Left lung (tissue), 4 donors: ENCODE measurements at regions not wholly inside any gene's neighbourhood (a gene's known extent, or its start where the extent isn't known, plus 50 kb on each side); places are given as distances from the start of the nearest gene placed in this dataset.

Source experiments
- ATAC-seq: fragments of 200-7000 bp; cut with Tn5 transposase; one replicate; pipeline ENCODE4 v1.9.1; 2020; ENCODE audit warnings: moderate library complexity
- DNase-seq, 4 donors: peaks; one replicate each; pipeline ENCODE4 v3.0.0-alpha.2; 2013 to 2020
- H3K27ac ChIP-seq, 2 donors: fragments of 200-600 bp; sonication (generic) in 1 of 2; one replicate each; pipeline versions ENCODE4 v1.5.0 to v1.8.0; 2020 to 2021
- H3K27me3 ChIP-seq, 2 donors: fragments of 200-600 bp; sonication (generic) in 1 of 2; one replicate each; pipeline versions ENCODE4 v1.5.0 to v1.8.0; 2020 to 2021
- H3K36me3 ChIP-seq, 2 donors: fragments of 200-600 bp; sonication (generic) in 1 of 2; one replicate each; pipeline versions ENCODE4 v1.5.0 to v1.8.0; 2020 to 2021
- H3K4me1 ChIP-seq, 2 donors: fragments of 200-600 bp; one replicate each; pipeline ENCODE4 v1.8.0; 2021
- H3K4me3 ChIP-seq, 2 donors: fragments of 200-600 bp; sonication (generic) in 1 of 2; one replicate each; pipeline versions ENCODE4 v1.5.0 to v1.8.0; 2020 to 2021; ENCODE audit warnings: mild to moderate bottlenecking in 1 of 2
- H3K9me3 ChIP-seq, 2 donors: fragments of 200-600 bp; sonication (generic) in 1 of 2; one replicate each; pipeline versions ENCODE4 v1.5.0 to v1.8.0; 2020 to 2021
- intact Hi-C, 2 donors: fragments of 100-400 bp; cut with DNase I; formaldehyde crosslinking; loops; one replicate each; pipeline versions ENCODE4 v1.11.2 to v1.14.2; 2022
- TF ChIP-seq, protein P1 (sequence below), 2 donors: fragments of 200-600 bp; sonication (generic) in 1 of 2; IDR thresholded peaks; one replicate each; pipeline versions ENCODE4 v1.5.0 to v1.8.0; 2021; ENCODE audit warnings: antibody characterized with exemption in 2 of 2
- donor health status: DM: no; HTN: yes; CAD: no.
- donor health status: DM: no; HTN: no; CAD: no.

DNA sequence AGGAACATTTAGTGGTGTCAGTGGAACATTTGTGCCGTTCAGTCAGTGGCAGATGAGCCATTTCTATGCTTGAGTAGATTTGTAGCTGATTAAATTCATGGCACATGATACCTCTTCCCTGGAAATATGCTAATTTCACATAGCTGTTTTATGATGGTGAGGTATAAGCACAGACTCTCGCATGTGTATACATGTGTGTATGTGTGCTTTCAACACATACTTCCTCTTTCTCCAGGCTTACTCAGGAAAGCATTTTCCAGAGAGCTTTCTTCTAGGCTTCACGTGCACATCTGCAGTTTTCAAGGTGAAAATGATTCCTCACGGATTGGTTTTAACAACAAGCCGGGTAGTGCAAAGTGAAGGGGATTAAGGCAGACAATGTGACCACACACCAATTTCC, 396.5 kb downstream of the HDGFL1 start:
- H3K27ac ChIP-seq, result no peak overlapping the region

DNA sequence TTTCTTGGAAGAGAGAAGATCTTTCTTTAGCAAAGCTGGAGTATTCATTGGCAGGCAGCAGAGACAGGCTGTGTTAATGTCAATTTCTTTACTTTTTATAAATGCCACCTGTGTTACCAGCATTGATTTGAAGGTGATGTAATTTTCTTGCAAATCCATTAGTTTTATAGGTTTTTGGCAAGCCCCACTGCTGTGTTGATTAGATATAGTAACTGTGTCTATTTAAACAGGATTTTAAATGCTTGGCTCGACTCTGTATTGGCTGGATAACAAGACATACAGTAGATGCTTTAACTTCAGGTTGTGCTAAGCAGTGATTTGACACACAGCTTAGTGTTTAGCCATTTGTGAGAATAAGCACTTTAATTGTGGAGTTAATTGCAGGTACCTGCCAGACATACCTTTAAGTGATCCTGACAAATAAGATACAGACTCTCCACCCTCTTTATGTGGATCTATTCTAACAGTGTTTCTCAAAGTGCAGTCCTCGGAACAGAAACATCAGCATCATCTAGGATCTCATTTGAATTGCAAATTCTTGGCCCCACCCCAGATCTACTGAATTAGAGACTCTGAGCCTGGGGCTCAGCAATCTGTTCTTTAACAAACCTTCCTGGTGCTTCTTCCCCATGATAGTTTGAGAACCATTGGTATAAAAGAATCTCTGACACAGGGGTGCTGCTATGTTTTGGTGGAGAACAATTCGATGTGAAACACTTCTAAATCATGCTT, 397.5 kb downstream of the HDGFL1 start:
- no peak for DNase-seq
- ATAC-seq, result no peak
- peaks cover 0 to 2% of the 10 kb centered on the region in 2 donors for H3K9me3 ChIP-seq
- H3K27ac ChIP-seq, result no peak overlapping the region
- no peaks in the 10 kb centered on the region for H3K27me3 ChIP-seq
- no peak overlapping the region for H3K4me3 ChIP-seq
- H3K36me3 ChIP-seq, result no peaks in the 10 kb centered on the region
- TF ChIP-seq, protein P1, sequence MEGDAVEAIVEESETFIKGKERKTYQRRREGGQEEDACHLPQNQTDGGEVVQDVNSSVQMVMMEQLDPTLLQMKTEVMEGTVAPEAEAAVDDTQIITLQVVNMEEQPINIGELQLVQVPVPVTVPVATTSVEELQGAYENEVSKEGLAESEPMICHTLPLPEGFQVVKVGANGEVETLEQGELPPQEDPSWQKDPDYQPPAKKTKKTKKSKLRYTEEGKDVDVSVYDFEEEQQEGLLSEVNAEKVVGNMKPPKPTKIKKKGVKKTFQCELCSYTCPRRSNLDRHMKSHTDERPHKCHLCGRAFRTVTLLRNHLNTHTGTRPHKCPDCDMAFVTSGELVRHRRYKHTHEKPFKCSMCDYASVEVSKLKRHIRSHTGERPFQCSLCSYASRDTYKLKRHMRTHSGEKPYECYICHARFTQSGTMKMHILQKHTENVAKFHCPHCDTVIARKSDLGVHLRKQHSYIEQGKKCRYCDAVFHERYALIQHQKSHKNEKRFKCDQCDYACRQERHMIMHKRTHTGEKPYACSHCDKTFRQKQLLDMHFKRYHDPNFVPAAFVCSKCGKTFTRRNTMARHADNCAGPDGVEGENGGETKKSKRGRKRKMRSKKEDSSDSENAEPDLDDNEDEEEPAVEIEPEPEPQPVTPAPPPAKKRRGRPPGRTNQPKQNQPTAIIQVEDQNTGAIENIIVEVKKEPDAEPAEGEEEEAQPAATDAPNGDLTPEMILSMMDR (IDR thresholded peaks at IDR 0.05), result no peak
- H3K4me1 ChIP-seq, result no peaks in the 10 kb centered on the region
- intact Hi-C loops, result no loop called here

More for the DNA sequence above, 396.5 kb downstream of the HDGFL1 start:
- ATAC-seq (no peak), DNase-seq (no peak)
- no peaks in the 10 kb centered on the region for H3K36me3 ChIP-seq
- TF ChIP-seq, protein P1 (IDR thresholded peaks at IDR 0.05), result no peak
- H3K4me3 ChIP-seq, result no peak overlapping the region
- intact Hi-C loops, result no loop called here
- H3K9me3 ChIP-seq, result peaks cover 0 to 2% of the 10 kb centered on the region in 2 donors
- H3K4me1 ChIP-seq, result no peaks in the 10 kb centered on the region
- H3K27me3 ChIP-seq, result no peaks in the 10 kb centered on the region

DNA sequence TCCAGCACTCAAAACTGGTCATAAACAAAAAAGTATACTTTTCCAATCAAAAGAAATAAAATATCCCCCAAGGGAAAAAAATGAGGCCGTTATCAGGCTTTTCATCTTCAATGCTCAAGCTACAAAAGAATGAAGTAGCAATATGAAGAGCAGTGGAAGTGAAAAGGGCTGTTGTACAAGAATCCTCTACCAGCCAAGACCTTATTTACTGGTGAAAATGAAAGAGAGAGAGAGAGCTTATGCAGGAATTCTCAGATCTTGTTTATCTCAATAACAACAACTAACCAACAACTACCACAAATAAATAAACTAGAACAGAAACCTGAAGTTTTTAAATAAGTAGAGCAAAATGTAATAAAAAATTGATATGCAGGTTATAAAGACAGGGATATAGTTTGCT, 400.6 kb downstream of the HDGFL1 start:
- TF ChIP-seq, protein P1 (IDR thresholded peaks at IDR 0.05), result no peak
- ATAC-seq (no peak), DNase-seq (no peak)
- H3K9me3 ChIP-seq, result peaks cover 0 to 4% of the 10 kb centered on the region in 2 donors
- no peak overlapping the region for H3K27ac ChIP-seq
- no peaks in the 10 kb centered on the region for H3K4me1 ChIP-seq
- no peak overlapping the region for H3K4me3 ChIP-seq
- intact Hi-C loops, result no loop called here
- H3K27me3 ChIP-seq, result no peaks in the 10 kb centered on the region
- no peaks in the 10 kb centered on the region for H3K36me3 ChIP-seq

DNA sequence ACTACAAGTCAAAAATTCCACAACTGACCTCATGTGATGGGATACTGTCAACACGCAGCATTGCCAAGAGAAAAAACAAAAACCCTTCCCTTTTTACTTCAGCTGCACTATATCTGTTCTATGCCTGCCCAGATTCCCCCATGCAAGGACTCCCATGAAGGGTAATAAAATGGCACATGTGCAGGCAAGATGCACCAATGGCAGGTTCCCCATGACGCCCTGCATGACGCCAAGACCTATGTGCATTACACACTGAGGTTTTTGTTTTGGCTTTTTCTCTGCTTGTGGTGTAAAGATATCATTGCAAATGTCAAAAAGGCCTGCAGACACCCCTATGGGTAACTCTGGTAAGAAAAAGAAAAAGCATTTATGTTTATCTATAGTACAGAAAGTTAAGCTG, 403.4 kb downstream of the HDGFL1 start:
- no peak for DNase-seq
- no peaks in the 10 kb centered on the region for H3K4me1 ChIP-seq
- intact Hi-C loops, result no loop called here
- TF ChIP-seq, protein P1 (IDR thresholded peaks at IDR 0.05), result no peak
- no peak for ATAC-seq
- H3K36me3 ChIP-seq, result no peaks in the 10 kb centered on the region
- no peak overlapping the region for H3K4me3 ChIP-seq
- H3K27me3 ChIP-seq, result no peaks in the 10 kb centered on the region
- no peak overlapping the region for H3K27ac ChIP-seq
- H3K9me3 ChIP-seq, result peaks cover 0 to 4% of the 10 kb centered on the region in 2 donors

DNA sequence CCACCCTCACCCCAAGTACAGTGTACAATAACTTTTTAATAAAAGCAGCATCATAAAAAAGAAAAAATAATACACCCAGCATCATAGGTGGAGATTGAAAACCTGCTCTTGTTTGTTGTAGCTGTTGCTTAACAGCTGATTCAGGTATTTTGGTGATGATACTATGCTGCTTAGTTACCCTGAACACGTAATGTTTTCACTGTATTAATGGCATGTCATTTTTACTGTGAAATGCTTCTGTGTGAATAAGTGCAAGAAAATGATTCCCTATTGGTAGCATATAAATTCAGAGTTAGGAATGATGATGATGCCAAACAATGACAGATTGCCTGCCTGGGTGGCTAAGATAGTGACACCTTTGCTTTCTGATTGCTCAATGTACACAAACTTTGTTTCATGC, 405.7 kb downstream of the HDGFL1 start:
- Histone ChIP-seq H3K27ac (no peak overlapping the region), H3K4me1 (no peaks in the 10 kb centered on the region), H3K36me3 (no peaks in the 10 kb centered on the region), H3K9me3 (peaks cover 0 to 2% of the 10 kb centered on the region in 2 donors), H3K4me3 (no peak overlapping the region), H3K27me3 (no peaks in the 10 kb centered on the region)
- ATAC-seq (no peak), DNase-seq (no peak)
- TF ChIP-seq, protein P1 (IDR thresholded peaks at IDR 0.05), result no peak
- intact Hi-C loops, result no loop called here
